H1 (cell line): ENCODE measurements at regions not wholly inside any gene's neighbourhood (a gene's known extent, or its start where the extent isn't known, plus 50 kb on each side); places are given as distances from the start of the nearest gene placed in this dataset.

Experiments used
- CTCF ChIP-seq, 3 experiments: IDR thresholded peaks; 1 replicate in 2 of 3; 2 replicates in 1 of 3; pipeline versions ENCODE4 v1.5.1 to v1.6.1; 2011; ENCODE audit warnings: low read length in 3 of 3, mild to moderate bottlenecking in 3 of 3, inconsistent platforms in 2 of 3, low read depth in 1 of 3, moderate library complexity in 1 of 3; ENCODE audit not compliant: insufficient read depth in 1 of 3; ENCODE audit errors: control extremely low read depth in 1 of 3
- PHF8 ChIP-seq: fragments of 200-600 bp; sonication (generic); conservative IDR thresholded peaks from 2 replicates; pipeline ENCODE4 v1.7.1; 2012; ENCODE audit warnings: low read depth, mild to moderate bottlenecking, inconsistent platforms, low read length, moderate library complexity
- POLR2A ChIP-seq, 2 experiments: IDR thresholded peaks; 1 replicate in 1 of 2; 2 replicates in 1 of 2; pipeline ENCODE4 v1.6.1; 2011; ENCODE audit warnings: low read depth in 2 of 2, low read length in 2 of 2, mild to moderate bottlenecking in 2 of 2; ENCODE audit errors: control extremely low read depth in 1 of 2
- RAD21 ChIP-seq, 2 experiments: IDR thresholded peaks in 1 of 2; conservative IDR thresholded peaks in 1 of 2; 2 replicates each; pipeline ENCODE4 v1.6.1; 2011; ENCODE audit warnings: low read depth in 2 of 2, low read length in 2 of 2, improper control_type of control experiment in 1 of 2, inconsistent platforms in 1 of 2, mild to moderate bottlenecking in 1 of 2, moderate library complexity in 1 of 2
- TF ChIP-seq, protein P1 (sequence below): fragments of 300-600 bp; sonication (generic); IDR thresholded peaks from 2 replicates; pipeline ENCODE4 v1.7.1; 2012; ENCODE audit warnings: low read length, moderate library complexity, mild to moderate bottlenecking, inconsistent platforms; ENCODE audit not compliant: insufficient replicate concordance

DNA sequence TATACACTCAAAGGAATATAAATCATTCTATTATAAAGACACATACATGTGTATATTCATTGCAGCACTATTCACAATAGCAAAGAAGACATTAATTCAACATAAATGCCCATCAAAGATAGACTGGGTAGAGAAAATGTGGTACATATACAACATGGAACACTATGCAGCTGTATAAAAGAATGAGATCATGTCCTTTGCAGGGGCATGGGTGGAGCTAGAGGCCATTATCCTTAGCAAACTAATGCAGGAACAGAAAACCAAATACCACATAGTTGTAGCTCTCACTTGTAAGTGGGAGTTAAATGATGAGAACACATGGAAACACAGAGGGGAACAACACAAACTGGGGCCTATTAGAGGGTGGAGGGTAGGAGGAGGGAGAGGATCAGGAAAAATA, 121.0 kb upstream of the LOC128125822 start (continued):
- TF ChIP-seq, protein P1, sequence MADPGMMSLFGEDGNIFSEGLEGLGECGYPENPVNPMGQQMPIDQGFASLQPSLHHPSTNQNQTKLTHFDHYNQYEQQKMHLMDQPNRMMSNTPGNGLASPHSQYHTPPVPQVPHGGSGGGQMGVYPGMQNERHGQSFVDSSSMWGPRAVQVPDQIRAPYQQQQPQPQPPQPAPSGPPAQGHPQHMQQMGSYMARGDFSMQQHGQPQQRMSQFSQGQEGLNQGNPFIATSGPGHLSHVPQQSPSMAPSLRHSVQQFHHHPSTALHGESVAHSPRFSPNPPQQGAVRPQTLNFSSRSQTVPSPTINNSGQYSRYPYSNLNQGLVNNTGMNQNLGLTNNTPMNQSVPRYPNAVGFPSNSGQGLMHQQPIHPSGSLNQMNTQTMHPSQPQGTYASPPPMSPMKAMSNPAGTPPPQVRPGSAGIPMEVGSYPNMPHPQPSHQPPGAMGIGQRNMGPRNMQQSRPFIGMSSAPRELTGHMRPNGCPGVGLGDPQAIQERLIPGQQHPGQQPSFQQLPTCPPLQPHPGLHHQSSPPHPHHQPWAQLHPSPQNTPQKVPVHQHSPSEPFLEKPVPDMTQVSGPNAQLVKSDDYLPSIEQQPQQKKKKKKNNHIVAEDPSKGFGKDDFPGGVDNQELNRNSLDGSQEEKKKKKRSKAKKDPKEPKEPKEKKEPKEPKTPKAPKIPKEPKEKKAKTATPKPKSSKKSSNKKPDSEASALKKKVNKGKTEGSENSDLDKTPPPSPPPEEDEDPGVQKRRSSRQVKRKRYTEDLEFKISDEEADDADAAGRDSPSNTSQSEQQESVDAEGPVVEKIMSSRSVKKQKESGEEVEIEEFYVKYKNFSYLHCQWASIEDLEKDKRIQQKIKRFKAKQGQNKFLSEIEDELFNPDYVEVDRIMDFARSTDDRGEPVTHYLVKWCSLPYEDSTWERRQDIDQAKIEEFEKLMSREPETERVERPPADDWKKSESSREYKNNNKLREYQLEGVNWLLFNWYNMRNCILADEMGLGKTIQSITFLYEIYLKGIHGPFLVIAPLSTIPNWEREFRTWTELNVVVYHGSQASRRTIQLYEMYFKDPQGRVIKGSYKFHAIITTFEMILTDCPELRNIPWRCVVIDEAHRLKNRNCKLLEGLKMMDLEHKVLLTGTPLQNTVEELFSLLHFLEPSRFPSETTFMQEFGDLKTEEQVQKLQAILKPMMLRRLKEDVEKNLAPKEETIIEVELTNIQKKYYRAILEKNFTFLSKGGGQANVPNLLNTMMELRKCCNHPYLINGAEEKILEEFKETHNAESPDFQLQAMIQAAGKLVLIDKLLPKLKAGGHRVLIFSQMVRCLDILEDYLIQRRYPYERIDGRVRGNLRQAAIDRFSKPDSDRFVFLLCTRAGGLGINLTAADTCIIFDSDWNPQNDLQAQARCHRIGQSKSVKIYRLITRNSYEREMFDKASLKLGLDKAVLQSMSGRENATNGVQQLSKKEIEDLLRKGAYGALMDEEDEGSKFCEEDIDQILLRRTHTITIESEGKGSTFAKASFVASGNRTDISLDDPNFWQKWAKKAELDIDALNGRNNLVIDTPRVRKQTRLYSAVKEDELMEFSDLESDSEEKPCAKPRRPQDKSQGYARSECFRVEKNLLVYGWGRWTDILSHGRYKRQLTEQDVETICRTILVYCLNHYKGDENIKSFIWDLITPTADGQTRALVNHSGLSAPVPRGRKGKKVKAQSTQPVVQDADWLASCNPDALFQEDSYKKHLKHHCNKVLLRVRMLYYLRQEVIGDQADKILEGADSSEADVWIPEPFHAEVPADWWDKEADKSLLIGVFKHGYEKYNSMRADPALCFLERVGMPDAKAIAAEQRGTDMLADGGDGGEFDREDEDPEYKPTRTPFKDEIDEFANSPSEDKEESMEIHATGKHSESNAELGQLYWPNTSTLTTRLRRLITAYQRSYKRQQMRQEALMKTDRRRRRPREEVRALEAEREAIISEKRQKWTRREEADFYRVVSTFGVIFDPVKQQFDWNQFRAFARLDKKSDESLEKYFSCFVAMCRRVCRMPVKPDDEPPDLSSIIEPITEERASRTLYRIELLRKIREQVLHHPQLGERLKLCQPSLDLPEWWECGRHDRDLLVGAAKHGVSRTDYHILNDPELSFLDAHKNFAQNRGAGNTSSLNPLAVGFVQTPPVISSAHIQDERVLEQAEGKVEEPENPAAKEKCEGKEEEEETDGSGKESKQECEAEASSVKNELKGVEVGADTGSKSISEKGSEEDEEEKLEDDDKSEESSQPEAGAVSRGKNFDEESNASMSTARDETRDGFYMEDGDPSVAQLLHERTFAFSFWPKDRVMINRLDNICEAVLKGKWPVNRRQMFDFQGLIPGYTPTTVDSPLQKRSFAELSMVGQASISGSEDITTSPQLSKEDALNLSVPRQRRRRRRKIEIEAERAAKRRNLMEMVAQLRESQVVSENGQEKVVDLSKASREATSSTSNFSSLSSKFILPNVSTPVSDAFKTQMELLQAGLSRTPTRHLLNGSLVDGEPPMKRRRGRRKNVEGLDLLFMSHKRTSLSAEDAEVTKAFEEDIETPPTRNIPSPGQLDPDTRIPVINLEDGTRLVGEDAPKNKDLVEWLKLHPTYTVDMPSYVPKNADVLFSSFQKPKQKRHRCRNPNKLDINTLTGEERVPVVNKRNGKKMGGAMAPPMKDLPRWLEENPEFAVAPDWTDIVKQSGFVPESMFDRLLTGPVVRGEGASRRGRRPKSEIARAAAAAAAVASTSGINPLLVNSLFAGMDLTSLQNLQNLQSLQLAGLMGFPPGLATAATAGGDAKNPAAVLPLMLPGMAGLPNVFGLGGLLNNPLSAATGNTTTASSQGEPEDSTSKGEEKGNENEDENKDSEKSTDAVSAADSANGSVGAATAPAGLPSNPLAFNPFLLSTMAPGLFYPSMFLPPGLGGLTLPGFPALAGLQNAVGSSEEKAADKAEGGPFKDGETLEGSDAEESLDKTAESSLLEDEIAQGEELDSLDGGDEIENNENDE: no peak
- TF ChIP-seq CTCF (IDR thresholded peaks at IDR 0.05; ENCODE audit: control extremely low read depth in 1 of 3, insufficient read depth in 1 of 3, low read depth in 1 of 3, low read length in 3 of 3): no peak
- TF ChIP-seq PHF8: no peak
- no peak for TF ChIP-seq RAD21 (IDR thresholded peaks at IDR 0.05 in 1 of 2, conservative IDR thresholded peaks at IDR 0.05 in 1 of 2; ENCODE audit: low read depth in 2 of 2, low read length in 2 of 2)
- no peak for TF ChIP-seq POLR2A (IDR thresholded peaks at IDR 0.05; ENCODE audit: control extremely low read depth in 1 of 2, low read depth in 2 of 2, low read length in 2 of 2)
